T-helper 2 cell (primary cell): ENCODE measurements at regions not wholly inside any gene's neighbourhood (a gene's known extent, or its start where the extent isn't known, plus 50 kb on each side); places are given as distances from the start of the nearest gene placed in this dataset.

Experiments used
- DNase-seq, 5 experiments: peaks; one replicate each; pipeline versions ENCODE4 v3.0.0 to v3.0.0-alpha.2; 2012 to 2022

DNA sequence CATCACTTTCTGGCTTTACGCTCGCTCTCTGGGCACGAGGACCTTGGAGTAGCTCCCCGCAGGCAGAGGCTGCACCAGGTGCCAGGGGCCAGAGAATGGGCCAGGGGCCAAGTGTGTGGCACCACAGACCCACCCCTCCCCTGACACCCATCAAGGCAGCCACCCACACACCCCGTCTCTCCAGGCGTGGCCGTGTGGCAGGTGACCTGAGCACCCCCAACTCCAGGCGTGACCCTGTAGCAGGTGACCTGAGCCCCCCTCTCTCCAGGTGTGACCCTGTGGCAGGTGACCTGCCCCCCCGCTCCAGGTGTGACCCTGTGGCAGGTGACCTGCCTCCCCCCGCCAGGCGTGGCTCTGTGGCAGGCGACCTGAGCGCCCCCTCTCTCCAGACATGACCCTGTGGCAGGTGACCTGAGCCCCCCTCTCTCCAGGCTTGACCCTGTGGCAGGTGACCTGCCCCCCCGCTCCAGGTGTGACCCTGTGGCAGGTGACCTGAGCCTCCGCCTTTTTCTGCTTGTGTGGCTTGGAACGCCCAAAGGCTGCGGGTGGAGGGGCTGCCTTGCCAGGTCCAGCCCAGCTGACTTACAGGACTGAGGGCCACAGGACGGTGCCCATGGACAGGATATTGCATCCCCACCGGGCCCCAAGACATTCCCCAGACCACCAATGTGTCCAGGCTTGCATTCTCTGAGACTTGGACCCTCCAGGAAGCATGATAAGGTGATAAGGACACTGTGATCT, 667.2 kb downstream of the BRD1 start:
- no peak for DNase-seq

DNA sequence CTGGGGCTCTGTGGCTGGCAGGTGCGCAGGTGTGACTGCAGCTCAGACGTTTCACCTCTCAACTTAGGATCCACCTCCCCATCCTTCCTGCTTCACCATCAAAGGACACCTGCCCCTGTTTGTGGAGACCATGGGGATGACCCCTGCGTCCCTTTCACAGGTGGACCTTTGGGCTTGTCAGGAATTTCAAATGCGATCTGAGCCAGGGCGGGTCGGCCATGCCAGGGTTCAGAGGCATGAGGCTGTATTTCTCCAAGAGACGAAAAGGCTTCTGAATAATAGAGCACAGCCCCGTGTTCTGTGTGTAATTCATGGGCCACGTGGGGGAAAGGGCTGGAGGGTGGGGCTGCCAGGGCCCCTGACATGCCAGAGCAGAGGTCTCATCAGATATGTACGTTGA, 668.0 kb downstream of the BRD1 start:
- no peak for DNase-seq

DNA sequence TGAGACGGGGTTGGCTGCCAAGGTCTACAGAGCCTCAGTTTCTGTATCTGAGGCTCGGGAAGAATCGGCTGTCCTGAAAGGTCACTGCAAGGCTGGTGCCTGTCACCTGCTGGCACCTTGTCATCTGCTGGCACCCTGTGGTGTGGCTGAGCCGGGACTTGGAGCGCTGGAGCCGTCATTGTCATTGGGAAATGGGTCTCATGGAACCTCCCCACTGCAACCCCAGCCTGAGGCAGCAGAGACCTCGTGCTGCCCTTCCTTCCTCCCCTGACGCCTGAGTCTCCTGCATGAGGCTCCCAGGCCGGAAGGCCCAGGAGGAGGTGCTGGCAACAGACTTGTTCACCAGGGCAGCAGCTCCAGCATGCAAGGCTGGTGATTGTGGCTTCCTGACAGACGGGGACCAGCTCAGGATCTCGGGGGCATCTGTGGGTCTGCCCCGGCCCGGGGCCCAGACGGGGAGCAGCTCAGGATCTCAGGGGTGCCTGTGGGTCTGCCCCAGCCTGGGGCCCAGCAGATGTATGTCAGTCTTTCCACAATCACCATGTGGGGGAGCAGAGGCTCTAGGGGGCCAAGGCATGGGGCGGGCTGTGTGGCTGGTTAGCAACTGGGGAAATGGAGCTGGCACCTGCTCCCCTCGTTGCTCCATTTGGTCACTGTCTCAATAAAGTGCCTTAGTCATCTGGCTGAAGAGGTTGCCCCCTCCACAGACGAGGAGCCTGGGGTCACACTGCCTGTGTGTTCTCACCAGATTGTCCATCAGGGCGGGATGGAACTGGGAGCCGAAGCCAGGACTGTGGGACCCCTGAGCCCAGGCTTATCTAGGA, 668.7 kb downstream of the BRD1 start:
- no peak for DNase-seq

DNA sequence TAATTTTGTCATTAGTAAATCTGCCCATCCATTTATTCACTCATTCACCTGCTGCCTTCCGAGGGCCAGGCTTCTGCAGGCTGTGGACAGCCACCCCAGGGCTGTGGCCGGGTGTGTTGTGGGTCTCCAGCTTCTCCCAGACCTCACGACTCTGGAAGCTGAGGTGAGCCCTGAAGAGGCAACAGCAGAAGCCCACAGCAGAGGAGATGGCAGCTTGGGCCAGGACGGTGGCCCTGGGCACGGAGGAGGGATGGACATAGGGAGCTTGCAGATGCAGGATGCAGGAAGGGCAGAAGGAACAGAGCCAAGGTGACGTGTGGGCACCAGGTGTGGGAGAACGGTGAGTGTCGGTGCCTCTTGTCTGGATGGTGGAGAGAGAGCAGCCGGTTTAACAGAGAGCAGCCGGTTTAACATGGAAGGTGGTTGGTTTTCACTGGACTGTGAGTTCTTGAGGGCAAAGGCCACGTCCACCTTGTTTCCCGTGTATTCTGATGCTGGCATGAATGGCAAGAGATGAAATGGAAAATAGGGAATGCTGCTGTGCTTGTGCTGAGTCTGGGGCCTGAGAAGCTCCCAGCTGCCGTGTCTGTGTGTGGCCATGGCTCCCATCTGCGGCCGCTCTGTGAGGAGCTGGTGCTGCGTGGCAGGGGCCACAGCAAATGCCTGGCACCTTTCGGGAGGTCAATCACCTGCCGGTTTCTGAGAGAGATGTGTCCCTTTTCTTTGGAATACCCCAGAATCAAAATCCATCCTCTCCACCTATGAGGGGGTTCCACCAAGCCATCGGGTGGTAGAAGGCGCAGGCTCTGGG, 669.9 kb downstream of the BRD1 start:
- DNase-seq, result no peak

DNA sequence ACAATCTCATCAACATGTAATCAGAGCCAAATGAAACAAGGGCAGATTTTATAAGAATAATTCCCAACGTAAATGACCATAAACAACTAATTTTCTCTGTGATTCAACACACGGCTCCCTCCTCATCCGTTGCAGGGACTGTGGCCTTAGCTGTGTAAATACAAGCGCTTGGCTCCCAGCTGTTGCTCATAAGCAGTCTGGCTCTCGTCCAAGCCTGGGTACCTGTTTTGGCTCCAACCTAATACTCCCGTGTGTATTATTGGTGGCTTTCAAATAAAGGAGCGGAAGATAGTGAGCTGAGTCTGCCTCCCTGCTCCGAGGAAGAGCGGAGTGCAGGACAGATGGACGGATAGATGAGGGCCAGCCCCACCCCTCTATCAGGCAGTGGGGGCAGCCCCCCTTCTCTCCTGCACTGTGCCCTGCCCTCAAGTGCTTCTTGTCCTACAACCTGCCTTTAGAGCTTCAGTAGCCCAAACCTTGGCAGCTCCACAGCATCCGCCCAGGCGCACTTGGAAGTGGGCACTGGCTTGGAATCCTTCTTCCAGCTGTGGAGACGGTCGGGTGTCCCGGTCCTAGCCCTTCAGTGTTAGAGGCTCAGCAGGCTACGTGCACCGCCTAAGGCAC, 670.9 kb downstream of the BRD1 start:
- DNase-seq, result no peak

DNA sequence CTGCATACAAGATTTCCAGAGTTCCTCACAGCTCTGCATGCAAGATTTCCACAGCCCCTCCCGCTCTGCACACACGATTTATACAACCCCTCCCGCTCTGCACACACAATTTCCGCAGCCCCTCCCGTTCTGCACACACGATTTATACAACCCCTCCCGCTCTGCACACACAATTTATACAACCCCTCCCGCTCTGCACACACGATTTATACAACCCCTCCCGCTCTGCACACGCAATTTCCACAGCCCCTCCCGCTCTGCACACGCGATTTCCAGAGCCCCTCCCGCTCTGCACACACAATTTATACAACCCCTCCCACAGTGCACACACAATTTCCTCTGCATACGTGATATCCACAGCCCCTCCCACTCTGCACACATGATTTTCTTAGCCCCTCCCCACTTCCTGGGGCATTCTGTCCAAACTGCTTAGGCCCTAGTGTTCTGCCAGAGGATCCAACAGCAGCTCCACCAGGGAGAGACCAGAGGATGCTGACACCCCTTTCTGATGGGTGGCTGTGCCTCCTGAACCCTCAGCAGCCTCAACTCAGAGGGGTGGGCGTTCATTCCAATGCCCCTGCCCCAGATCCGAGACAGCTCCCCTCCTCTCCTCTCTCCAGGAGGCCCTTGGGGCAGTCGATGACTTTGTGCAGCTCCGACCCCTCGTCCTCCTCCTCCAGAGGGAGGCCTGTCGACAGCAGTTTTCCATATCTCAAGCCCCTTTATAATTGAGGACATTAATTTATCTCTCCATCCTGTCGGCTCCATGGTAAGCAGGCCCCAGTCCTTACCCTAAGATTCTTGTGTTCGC, 671.7 kb downstream of the BRD1 start:
- DNase-seq, result no peak

DNA sequence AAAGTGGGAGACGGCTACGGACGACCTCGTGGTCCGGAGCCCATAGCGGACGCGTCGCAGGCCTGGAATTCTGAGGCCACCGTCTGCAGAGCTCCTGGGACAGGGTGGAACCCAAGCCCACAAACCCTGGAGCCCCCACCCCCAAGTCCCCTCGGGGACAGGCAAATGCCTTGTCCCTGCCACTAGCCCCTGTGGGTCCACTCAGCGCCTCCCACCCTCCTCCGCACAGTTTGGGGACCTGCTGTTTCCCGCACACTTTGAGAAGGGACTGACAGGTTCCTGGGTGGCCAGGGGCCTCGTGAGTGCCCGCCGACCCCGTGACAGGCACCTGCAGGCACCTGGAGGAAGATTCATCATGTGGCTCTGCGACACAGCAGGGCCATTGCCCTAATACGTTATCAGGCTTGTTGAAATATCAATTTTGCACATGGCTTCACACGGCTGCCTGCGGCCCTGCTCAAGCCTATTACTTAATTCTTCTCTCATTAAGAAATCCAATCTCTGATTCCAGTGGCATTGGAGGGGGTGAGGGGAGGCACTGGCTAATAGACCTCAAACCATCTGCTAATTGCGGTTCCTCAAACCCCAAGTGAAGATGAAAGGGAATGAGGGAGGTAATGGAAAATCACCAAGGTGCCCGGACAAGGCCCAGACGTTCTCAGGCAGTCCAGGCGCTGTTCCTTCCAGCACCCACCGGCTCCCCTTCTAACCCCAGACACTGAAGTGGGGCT, 672.5 kb downstream of the BRD1 start:
- no peak for DNase-seq

DNA sequence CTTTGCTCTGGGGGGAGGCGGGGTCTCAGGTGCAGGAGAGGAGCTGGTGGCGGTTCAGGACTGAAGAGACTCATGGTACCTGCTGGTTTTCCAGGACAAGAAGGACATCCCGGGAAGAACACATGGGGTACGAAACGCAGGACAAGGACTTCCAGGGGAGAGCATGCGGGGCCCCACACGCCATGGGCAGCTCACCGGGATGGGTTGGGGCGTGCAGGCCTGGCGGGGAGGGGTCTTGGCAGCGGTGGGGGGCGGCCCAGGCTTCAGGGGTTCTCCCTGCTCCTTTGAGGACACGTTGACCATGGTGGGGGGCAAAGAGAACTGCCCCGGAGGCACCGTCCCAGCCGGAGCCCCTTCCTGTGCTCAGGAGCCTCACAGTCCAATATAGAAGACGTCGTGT, 673.2 kb downstream of the BRD1 start:
- DNase-seq, result no peak

DNA sequence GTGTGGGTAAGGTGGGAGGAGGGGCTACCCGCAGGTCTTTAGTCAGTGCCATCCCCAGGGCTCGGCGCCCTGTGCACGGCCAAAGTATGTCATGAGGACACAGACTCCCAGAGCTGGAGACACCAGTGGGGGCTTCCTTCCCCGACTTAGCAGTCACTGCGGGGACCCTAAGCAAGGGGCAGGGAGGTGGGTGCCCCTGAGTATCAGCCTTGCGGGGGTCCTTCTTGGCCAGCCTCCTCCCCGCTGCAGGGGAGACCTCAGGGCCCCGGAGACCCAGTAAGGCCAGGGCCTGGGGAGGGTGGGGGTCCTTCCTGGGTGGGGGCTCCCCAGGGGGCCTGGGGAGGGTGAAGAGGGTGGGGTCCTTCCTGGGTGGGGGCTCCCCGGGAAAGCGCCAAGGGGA, 673.8 kb downstream of the BRD1 start:
- DNase-seq, result no peak

DNA sequence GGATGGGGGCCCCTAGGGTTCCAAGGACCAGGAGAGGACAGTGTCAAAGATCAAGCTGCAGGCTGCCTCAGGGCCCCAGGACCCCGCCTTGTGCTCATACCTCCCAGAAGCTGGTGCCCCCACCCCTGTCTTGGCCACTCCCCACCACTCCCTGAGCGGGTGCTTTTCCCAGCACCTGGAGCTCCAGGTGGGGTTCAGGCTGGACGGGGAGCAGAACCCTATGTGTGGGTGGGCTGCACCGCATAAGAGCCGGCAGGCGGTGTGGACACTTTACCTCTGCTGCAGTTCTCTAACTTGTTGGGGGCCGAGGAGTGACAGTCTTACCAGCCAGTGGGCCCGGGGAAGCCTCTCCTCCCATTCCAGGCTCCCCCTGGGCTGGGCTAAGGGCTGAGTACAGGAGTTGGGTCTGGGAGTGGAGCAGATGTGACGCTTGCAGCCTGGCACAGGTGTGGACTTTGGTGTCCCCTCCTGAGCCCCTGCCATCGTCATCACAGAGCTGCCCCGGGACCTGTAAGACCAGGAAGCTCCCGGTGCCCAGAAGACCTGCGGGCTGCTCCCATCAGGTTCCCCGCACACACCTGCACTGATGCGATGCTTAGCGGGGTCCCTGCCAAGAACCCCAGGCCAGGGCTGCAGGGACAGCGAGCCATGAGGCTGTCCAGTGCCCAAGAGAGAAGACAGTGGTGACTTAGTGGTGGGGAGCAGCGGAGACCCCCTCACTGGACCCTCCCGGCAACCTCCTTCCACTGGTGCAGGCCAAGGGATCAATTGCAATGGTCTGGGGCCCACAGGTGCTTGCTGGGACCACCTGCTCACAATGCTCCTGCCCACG, 674.5 kb downstream of the BRD1 start:
- no peak for DNase-seq

DNA sequence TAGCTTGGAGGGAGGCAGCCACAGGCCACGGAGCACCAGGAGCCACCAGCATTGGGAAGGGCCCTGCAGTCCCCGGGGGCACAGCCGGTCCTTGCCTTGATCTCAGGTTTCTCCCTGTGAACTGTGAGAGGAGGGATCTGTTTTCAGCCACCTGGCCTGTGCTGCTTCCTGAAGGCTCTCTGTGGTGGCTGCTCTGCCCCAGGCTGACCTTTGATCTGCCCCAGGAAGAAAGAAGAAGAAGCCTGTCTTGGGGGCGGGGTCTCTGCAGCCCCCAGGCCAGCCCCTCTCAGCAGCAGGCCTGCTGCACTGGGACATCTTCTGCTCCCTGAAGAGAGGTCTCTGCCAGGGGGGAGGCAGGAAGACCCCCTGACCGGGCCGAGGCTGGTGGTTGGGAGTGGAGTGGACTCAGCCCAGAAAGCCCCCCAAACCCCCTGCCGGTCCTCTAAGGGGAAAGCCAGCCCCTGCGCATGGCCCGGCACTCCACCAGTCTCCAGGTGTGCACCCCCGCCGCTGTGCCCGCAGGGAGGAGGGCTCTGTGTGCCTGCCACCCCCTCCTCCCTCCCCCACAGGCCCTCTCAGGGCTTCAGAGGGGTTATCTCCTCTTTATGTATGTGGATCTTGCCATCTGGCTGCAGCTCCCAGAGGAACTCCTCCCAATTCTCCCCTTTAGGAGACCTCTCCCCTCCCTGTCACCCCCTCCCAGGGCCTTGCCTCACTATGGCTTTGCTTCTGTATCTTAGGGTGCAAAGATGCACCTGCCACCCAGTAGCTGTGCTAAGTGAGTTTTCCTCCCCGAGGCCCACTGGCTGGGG, 675.3 kb downstream of the BRD1 start:
- no peak for DNase-seq

DNA sequence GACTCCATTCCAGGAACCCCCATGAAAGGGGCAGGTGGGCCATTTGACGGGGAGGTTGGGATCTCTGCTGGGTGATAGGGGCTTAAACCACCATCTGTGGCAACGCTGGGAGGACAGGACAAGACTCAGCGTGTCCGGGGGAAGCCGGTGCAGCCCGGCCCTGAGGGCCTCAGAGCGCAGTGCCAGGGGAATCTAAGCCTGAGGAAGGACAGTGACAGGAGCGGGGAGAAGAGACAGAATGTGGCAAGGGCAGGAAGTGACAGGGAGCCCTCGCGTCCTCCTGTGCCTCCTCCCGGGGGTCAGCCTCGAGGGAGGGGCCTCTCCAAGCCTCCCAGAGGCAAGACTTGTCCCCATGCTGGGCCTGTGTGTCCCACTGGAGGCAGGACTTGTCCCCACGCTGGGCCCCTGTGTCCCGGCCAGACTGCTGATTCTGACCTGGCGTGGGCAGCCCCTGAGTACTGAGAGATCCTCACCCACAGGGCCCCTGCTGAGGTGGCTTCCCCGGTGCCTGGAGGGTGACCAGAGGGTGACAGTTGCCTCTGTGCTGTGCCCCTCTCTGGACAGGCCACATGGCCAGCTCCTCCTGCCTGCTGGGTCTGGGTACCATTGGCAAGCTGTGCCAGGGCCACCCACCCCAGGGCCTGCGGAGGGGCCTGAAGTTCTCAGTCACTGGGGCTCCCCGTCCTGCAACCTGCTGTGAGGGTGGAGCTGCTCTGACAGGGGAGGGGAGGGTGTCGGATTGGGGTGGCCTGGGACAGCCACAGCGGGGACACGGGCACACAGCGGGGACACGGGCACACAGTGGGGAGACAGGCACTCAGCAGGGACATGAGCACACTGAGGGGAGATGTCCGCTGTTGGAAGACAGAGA, 676.2 kb downstream of the BRD1 start:
- DNase-seq, result no peak

DNA sequence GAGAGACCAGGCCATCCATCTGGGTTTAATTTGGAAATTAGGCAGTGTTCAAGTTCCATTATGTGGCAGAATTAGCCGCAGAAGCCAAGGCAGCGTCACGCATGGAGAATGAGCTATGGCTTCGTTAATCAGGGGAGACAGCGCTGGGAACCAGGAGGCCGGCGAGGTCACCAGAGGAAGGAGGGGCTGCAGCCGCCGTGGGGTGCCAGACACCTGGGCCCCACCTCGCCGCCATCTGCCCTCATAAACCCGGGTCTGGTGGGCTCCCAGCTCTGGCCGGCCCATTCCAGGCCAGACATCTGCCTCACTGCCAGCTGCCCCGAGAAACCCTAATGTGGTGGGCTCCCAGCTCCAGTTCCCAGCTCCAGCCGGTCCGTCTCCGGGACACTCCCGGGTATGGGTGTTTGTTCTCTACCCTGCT, 676.9 kb downstream of the BRD1 start:
- DNase-seq, result no peak

DNA sequence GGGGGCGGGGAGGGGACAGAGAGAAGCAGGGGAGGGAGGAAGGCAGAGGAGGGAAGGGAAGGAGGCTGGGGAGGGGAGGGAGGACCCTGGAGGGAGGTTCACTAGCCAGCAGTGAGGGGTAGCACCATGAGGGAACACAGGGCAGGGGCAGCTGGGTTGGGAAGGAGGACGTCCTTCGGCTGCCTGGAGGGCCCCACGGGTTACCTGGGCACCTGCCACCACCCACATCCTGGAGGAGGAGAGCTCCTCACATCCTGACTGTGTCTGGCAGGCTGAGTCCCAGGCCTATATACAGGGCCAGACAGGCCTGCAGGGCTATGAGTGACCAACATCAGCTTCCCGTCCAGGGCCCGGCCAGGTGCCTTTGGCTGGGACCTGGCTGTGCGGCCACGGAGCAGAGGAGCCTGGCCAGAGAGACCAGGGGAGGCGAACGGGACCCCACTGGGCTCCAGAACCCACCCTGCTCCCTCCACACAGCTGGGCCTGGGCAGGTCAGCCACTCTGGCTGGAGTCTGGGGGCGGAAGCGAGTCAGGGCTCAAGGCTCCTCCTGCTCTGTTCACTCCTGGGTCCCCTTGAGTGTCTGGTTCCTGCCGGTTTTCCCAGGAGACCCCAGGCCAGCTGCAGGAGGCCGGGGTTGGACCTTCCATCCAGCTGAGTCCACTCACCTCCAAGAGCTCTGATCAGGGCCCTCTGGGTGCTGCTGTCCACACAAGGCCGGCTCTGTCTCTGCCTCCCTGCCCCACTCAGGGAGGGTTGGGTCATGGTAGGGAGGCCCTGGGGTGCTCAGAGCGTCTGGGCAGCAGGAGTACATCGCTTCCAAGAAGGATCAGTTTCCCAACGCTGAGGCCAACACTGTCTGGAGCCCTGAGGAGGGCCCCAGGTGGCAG, 677.7 kb downstream of the BRD1 start:
- no peak for DNase-seq

DNA sequence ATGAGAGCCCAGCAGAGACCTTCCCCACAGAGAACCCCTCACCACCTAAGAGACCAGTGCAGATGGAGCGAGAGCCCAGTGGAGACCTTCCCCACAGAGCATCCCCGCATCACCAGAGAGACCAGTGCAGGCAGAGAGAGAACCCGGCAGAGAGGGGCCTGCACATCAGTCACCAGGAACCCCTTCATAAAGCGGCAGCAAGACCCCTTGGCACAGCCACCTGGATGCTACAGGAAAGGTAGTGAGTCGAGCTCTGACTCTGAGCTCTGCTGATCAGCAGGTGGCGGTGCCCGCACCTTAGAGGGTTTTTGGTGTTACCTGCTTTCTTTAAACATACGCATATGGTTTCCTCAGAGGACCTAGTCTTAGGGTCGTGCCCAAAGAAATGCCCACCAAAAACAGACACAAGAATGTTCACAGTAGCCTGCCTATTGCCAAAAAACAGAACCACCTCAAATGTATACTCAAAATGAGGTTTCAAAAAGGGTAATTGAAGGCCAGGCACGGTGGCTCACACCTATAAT, 678.7 kb downstream of the BRD1 start:
- DNase-seq, result no peak

DNA sequence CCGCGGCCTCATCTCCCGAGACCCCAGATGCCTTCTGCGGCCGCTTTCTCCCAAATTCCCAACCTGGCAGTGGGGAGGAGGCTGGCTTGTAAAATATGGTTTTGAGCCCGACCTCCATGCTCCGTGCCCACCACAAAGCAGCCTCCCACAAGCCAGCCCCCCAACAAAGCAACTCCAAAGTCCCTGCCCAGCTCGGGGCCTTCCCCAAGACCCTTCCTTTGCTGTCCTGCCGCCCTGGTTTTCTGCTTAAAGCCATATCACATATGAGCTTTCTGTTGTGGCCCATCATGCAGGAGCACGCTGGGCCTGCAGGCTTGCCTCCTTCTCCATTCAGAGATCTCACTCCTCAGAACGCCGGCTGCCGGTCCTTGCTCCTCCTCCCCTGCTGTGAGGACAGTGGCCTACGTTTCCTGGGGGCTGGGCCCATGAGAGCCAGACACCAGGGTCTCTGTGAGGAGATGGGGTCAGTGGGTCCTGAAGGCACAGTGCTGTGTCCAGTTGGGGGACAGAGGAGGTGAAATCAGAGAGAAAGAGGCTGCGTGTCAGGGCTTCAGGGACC, 680.0 kb downstream of the BRD1 start:
- no peak for DNase-seq

DNA sequence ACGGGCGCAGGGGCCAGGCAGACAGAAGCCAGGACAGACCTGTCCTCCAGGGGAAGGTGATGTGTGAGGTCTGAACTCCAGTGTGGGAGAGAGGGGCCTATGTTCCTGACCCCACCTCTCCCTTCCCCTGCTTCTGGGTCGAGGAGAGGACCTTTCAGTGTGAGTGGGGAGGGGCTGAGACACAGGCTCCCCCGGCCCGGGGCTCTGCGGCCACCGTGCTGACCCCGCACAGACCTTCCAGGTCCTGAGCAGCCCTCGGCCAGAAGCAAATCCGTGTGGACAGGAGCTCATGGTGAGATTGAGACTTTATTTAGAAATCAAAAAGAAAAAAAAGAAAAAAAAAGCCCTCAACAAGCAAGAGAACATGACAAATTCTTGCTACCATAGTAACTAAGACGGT, 680.5 kb downstream of the BRD1 start:
- no peak for DNase-seq
